H1 (cell line): ENCODE measurements at regions not wholly inside any gene's neighbourhood (a gene's known extent, or its start where the extent isn't known, plus 50 kb on each side); places are given as distances from the start of the nearest gene placed in this dataset.

ENCODE experiments used
- CREB1 ChIP-seq: IDR thresholded peaks from 2 replicates; pipeline ENCODE4 v1.6.1; 2012; ENCODE audit warnings: inconsistent platforms
- CTCF ChIP-seq, 3 experiments: IDR thresholded peaks; 1 replicate in 2 of 3; 2 replicates in 1 of 3; pipeline versions ENCODE4 v1.5.1 to v1.6.1; 2011; ENCODE audit warnings: low read length in 3 of 3, mild to moderate bottlenecking in 3 of 3, inconsistent platforms in 2 of 3, low read depth in 1 of 3, moderate library complexity in 1 of 3; ENCODE audit not compliant: insufficient read depth in 1 of 3; ENCODE audit errors: control extremely low read depth in 1 of 3
- E2F6 ChIP-seq: IDR thresholded peaks from 2 replicates; pipeline ENCODE4 v1.6.1; 2012; ENCODE audit warnings: inconsistent platforms
- GTF2F1 ChIP-seq: IDR thresholded peaks from 2 replicates; pipeline ENCODE4 v1.6.1; 2012; ENCODE audit warnings: low read depth, low read length, improper control_type of control experiment, borderline replicate concordance
- MAFK ChIP-seq: IDR thresholded peaks from 2 replicates; pipeline ENCODE4 v1.6.1; 2012; ENCODE audit warnings: low read depth, mild to moderate bottlenecking, improper control_type of control experiment, low read length
- POLR2AphosphoS5 ChIP-seq: IDR thresholded peaks from 2 replicates; pipeline ENCODE4 v1.6.1; 2011; ENCODE audit warnings: low read depth, low read length
- POU5F1 ChIP-seq: IDR thresholded peaks from 2 replicates; pipeline ENCODE4 v1.6.1; 2011; ENCODE audit warnings: low read depth, mild to moderate bottlenecking, low read length, moderate library complexity
- RAD21 ChIP-seq, 2 experiments: IDR thresholded peaks in 1 of 2; conservative IDR thresholded peaks in 1 of 2; 2 replicates each; pipeline ENCODE4 v1.6.1; 2011; ENCODE audit warnings: low read depth in 2 of 2, low read length in 2 of 2, improper control_type of control experiment in 1 of 2, inconsistent platforms in 1 of 2, mild to moderate bottlenecking in 1 of 2, moderate library complexity in 1 of 2
- RNF2 ChIP-seq: fragments of 200-900, 300-1000 bp; sonication (generic); IDR thresholded peaks from 2 replicates; pipeline ENCODE4 v1.7.1; 2016; ENCODE audit warnings: borderline replicate concordance, low read depth, mild to moderate bottlenecking, antibody characterized with exemption, low read length; ENCODE audit not compliant: poor library complexity, severe bottlenecking; ENCODE audit errors: missing control alignments
- TAF7 ChIP-seq: optimal IDR thresholded peaks from 2 replicates; pipeline ENCODE3; 2011; ENCODE audit warnings: low read depth, mild to moderate bottlenecking, inconsistent platforms, low read length, moderate library complexity, borderline replicate concordance
- YY1 ChIP-seq: IDR thresholded peaks from 2 replicates; pipeline ENCODE4 v1.6.1; 2011; ENCODE audit warnings: low read depth, mild to moderate bottlenecking, low read length

- TF ChIP-seq MAFK (no peak), RAD21 (IDR thresholded peaks at IDR 0.05 in 1 of 2, conservative IDR thresholded peaks at IDR 0.05 in 1 of 2; ENCODE audit: low read depth in 2 of 2, low read length in 2 of 2) (peak; percentile 21 to 38; a peak in 1 of 4 replicates), CREB1 (no peak), GTF2F1 (no peak), E2F6 (no peak), CTCF (IDR thresholded peaks at IDR 0.05; ENCODE audit: control extremely low read depth in 1 of 3, insufficient read depth in 1 of 3, low read depth in 1 of 3, low read length in 3 of 3) (peak in 2 of 3 experiments; percentile 25 to 48; a peak in 2 of 4 replicates), RNF2 (no peak), POU5F1 (no peak), YY1 (no peak), POLR2AphosphoS5 (no peak), TAF7 (no peak)
Measured at GRCh38 chr6:105500693-105501092, 97.8 kb upstream of the PREP start.
